ENCODE measurements at regions not wholly inside any gene's neighbourhood (a gene's known extent, or its start where the extent isn't known, plus 50 kb on each side); places are given as distances from the start of the nearest gene placed in this dataset.

DNA sequence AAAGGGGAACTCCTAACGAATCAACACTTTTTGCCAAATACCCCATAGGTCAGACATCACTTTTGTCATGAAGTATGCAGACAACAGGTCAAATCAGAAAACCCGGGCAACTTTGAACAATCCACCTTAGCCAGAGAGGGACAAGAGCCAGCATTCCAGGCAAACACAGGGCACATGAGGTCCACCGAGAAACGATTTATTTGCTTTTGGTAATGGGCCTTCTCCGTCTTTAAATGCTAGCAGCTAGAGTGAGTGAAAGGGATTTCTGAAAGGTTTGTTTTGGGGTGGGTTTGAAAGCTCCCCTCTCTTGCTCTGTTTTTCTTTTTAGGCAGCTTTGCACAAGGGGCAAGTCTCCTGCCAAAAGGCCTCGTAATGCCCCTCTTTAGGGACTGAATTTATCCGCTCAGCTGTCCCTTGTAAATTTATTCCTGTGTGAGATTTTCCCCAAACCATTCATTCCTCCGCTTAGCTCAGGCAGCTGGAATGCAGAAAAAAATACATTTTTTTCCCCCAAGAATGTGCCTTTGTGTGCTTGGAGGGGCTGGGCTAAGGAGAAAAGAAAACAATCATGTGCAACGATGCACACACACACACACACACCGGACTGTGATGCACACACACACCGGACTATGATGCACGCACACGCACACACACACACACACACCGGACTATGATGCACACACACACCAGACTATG, 196.9 kb downstream of the SNX19 start:
- peak; percentile 87 for DNase-seq

DNA sequence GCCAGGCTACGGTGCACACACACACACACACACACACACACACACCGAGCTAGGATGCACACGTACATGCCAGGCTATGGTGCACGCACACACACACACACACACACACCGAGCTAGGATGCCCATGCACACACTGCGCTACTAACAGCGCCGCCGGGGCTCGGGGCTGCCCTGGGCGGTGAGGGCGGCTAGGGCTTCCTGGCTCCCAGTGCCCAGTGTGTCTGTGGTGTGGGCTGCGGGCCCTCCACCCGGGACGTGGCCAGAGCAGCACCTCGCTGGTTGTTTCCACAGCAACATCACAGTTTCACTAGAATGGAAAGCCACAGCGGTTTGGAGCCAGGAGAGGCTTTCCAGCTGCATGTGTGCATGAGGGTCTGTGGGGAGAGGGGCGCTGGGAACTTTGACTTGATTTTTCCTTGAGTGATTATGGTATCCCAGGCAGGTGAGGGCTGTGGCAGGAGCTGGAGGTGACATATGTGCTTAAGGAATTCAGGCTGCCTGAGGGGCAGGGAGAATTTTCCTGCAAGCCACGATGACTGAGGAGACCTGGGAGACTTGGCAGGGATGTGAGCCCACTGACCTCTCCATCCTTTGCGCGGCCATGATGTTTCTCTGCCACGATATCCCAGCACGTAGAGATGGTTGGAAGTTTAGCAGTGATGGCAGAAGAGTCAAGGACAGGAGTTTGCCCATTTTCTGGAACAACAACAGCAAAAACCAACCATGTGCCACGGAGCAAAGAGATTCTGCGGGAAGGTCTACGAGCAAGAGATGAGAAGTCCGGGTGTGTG, 195.9 kb downstream of the SNX19 start:
- no peak for DNase-seq

DNA sequence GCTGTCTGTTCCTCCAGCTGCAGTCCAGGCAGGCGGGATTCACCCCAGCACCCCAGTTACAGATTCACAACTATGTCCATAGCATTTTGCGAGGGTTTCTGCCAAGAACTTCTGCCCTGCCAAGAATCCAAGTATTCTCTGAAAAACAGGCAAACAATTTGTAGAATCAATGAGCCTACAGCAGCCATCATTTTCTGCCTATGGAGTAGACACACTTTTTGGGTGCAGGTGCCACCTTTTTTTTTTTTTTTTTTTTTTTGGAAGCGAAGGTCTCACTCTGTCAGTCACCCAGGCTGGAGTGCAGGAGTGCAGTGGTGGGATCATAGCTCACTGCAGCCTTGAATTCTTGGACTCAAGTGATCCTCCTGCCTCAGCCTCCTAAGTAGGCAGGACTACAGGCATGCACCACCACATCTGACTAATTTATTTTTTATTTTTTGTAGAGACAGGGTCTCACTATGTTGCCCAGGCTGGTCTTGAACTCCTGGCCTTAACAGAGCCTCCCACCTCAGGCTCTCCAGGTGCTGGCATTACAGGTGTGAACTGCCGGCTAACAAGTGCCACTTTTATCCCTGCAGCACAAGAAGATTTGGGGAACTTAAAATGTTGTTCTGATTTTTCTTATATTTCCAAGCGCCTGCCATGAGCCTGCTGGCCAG, 195.1 kb downstream of the SNX19 start:
- no peak for DNase-seq

DNA sequence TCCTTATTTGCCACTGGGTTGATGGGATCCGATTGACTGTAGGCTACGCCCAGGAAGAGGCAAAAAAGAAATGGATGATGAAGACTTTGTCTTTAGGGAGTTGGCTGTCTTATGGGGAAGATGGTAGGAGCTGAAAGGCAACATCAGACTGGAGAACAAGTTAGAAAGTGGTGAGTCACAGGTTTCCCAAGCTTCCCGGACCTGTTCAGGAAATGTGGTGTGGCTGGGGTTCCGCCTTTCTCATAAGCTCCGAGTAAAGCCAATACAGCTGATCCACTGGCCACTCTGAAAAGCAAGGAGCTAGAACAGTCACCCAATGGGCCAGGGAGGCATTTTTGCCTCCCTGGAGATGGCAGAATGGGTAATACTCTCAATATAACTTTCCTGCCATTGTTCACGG, 194.5 kb downstream of the SNX19 start:
- peak; percentile 52 for DNase-seq

DNA sequence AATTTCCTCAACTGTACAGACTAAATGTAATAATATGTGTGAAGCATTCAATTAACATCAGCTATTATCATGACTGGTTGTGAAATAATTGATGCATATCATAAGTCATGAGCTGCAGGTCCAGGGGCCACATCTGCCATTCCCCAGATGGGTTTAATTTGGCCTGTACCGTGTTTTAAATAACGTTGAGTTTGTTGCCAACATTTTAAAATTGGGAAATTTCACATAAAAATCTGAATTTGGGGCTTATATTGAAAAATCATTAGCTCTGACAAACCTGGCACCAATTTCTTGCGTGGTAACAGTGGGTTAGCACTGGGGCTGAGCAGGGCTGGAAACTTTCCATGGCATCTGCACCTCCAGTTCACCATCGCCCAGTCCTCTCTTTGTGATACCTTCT, 193.9 kb downstream of the SNX19 start:
- DNase-seq = no peak

DNA sequence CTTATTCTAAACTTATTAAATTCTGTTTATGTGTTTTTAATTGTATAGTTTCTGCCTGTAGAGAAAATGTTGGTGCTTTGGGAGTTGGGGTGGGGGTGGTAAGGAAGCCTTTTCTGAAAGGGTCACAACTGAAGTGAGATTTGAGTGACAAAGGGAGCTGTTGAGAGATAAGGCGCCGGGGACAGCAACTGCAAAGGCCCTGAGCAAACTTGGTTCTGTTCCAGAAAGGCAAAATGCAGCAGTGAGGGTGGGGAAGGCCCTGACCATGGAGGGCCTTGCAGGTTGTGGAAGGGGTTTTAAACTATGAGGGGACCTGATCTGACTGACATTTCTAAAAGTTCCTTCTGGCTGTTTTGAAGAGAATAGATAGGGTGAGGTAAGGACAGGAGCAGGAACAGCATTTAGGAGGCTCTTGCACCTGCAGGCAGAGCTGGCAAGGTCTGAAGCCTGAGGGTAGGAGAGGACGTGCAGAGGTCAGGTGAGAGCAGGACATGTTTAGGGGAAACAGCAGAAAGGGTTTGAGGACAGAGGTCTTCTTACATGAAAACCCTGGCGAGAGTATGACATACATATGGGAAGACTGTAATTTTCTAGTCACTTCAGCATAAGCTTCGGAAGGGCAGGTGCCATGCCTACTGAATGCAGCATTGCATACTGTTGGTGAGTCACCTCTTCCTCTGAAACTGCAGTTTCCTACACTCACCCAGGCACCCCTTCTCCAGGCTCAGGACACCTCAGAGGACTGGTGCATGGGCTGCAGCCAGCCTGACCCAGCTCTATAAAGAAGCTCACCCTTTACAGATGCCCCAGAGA, 190.7 kb downstream of the SNX19 start:
- DNase-seq = peak; percentile 28

DNA sequence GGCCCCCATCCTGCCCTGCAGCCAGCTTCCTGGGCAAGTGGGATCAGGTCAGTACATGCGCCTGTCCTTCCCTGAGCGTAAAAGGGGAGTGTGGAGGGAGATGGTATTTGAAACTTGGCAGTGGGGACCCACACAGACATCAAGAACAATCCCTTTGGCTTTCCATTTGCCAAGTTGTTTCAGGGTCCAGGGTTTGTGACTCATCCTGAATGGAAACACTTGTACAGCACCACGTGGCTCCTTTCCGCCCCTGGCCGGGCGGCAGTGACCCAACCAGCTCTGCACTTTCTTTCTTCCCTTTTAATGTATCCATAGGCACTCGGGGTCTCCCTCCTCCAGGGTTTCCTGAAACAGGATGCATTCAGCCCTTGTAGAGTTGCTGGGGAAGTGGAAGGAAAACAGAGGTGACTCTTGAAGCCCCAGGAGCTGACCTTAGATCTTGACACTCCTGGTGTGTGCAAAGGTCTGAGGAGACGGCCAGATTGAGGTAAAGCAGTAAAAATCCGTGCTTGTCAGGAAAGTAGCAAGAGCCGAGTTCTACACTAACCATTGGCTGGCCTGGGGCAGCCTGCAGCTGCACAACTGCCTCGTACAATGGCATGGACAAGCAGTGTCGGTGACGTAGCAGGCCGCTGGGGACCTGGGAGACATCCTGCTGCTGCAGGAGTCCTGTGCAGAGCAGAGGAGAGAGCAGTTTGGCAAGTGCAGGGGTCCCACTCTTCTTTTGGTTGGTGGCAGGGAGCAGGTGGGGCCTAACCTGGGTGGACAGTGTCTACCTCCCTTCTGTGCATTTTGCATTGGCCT, 189.8 kb downstream of the SNX19 start:
- DNase-seq = peak; percentile 48

DNA sequence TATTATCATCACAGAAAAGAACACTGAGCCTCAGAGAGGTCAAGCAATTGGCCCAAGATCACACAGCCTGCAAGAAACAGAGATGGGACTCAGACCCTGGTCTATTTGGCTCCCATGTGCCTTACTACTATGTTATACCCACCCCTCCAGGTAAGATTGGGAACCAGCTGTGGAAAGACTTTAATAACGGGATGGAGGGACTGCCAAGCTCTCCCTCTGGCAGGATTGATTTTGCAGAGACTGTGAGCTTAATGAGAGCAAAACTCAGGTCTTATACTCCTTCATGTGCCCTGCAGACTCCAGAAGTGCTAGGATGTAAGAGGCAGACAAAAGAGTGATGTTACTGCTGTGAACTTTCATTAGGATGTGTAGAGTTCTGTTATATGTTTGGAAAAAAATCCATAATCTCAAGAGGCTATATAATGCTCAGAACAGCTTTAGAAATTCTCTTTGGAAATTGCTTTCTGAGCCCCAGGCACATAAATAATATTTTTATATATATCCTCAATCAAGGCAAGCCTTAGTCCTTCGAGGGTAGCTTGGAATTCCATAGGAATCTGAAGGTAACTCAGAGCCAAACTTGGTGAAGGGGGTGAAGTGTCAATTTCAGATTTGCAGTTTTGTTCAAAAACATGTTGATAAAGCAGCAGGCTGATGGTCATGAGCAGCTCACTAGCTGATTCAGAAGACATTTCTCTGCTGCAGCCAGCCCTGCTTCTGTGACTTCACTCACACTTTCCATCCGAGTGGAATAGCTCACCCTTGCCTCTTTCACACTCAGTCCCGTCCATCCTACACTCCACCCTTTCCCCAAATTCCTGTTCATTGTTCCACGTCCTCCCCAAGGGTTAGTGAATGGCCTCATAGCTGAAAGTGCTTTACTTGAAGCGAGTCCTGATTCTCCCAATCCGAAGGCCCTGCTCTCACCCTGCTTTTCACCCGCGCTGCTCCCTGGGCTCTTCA, 188.8 kb downstream of the SNX19 start:
- DNase-seq = no peak

DNA sequence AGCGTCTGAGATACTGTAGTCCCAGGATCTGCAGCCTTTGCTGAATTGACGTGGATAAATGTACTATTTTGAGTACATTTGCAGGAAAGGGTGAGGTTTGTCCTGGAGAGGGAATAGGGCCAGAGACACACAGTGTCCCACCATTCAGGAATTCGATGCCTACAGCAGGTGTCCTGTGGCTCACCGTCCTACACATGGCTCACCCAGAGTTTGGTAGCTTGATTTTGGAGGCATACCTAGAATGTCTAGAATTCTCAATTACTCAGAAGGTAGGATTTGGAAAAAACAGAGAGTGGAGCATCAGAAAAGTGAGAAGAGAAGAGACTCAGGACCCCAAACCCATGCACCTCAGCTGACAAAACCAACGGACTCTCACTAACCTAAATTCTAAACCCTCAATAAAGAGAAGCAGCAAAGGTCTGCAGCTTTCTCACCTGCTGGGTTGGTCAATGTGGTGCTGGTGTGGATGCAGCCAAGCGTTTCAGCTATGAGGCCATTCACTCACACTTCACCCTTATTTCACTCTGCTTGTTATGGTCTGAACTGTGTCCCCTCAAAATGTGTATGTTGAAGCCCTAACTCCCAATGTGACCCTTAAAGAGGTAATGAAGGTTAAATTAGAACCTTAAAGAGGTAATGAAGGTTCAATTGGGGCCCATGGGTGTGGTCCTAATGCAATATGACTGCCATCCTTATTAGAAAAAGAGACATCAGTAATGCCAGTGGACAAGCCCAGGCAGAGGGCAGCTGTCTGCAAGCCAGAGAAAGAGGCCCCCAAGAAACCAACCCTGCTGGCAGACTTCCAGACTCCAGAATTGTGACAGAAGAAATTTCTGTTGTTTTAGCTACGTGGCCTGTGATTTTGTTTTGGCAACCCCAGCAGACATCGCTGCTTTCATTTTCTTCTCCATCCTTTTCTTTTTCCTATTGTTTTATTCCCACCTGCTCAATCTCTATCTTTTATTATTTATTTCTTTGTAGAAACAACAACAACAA, 187.8 kb downstream of the SNX19 start:
- DNase-seq = no peak

DNA sequence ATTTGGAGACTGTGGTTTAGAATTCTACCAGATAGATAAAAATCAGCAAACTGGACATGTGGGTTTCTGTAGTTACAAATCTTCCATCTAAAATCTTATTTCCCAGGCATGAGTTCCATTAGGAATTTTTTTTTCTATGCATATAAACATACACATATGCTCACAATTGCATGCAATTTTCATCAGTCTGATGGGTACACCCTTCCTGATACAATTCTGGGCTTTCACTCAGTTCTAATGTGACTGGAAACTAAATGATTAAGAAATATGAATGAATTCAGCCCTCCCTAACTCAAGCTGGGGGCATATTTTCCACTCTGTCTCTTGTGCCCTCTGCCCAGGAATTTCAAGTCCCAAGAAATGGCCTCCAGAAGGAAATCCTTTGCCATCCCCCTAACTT, 187.1 kb downstream of the SNX19 start:
- DNase-seq = no peak

DNA sequence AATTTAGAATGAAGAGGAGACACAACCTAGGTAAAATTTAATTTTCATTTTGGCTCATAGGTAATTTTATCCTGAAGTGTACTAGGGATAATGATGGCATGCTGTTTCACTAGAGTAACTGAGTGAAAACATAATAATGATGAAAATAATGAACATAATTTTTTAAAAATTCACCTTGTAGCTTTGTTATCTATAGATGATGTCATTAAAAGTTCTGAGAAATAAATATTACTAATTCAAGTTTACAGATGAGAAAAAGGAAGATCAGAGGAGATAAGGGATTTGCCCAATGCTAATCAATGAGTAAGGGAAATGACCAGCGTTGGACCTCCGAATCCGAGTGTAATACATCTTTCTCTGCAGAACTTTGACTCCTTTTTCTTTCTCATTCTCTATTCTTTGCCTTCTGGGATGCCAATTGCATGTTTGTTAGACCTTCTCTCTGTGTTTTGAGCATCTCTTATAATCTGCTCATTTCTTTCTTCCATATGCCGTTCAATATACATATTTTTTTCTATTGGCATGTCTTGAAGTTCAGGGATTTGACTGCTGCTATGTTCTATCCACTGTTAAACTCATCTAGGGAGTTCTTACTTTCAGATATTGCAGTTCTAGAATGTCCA, 186.5 kb downstream of the SNX19 start:
- no peak for DNase-seq

DNA sequence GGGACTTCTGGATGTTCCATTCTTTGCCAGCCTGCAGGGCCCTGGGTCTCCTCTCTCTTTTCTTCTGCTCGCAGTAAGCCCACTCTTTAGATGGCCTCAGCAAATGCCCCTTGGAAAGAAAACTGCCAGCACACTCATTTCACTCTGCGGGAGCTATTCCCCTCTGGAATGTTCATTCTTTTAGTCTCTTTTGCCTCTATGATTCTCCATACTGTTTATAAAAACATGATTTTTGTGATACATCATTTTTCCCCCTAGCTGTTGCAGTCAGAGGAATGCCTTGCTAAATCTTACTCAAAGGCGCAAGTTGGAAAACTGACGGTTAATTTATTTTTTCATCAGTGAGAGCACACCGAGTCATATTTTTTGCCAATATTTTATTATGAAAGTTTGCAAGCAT, 184.9 kb downstream of the SNX19 start:
- no peak for DNase-seq

DNA sequence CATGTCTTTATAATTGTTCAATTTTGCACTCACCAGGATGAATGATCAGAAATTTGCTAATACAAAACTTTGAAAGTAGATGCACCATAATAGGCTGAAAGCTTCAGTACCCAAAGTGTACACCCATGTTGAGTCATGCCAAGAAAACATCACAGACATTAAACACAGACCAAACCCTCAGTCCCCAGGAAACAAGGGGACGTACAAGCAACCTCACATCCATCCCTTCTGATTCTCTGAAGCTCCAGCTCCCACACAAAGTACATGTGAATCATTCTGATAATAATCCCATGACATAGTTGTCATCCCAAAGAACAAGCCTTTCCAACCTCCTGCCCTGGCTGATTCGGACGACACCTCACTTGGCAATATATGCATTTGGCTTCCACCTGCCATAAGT, 183.8 kb downstream of the SNX19 start:
- DNase-seq = no peak

DNA sequence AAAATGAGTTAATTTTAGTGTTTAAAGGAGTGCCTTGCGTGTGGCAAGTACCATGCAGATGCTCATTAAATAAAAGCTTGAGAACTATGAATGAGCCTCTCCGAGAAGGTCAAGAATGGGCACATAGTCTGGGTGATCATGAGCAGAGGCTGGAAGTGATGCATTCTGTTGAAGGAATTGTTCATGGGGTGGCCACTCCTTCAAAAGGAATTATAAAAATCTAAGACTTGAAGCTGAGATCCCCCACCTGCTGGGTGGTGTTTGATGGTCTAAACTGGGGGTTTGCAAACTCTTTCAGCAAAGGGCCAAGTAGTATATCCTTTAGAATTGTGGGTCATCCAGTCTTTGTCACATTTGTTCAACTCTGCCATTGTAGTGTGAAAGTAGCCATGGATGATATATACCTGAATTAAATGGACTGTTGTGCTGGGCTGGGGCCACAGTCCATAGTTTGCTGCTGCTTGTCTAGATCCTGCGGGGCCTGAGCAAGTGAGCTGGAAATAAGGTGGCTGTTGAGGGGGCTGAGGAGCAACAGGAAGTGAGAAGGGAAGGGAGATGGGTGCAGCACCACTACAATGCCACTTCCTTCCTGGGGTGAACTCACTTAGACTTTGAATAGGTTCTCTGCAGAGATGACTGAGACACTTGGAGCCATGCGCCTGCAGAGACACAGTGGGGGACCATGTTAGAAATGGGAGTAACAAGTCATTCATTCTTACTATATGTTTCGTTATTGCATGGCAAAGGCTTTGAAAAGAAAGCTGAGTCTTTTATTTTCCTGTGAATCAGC, 179.0 kb downstream of the SNX19 start:
- DNase-seq = no peak

DNA sequence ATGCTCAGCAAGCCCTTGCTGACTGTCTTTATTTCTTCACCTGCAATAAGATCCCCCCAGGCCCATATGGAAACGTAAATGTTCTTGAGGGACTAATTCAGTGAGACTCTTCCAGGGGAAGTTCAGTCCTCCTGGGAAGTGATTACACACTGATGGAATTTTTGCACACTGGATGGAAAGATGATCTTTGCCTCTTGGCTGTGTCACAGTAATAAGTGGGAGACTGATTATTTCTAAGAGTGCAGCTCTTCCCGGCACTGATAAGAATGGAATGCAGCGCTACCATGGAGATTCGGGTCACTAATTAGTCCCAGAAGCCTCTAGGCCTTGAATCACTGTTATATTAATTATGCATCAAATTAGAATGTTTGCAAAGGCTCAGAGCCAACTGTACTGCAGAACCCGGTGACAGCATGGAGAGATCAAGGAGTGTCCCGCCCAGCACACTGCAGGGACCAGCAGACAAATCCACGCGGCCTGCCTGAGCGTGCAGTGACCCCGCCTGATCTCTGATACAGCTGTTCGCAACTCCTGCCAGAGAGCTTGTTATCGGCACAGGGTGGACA, 178.3 kb downstream of the SNX19 start:
- peak; percentile 98 for DNase-seq

DNA sequence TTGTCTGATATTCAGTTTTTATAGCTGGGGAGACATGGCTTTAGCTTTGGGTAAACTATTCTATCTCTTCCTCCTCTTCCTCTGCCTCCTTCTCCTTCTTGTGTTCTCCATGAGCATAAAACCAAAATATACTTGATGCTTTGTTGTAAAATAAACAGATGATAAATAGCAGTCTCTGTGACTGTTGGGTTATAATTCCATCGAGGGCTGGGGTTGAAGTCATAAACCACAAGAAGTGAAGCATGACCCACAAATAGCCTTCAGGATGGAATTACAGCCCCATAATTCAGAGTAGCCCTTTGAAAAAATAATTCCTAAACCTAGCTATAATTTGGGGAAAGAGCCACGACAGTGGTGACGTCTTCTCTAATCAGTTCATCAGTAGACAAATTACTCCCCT, 177.7 kb downstream of the SNX19 start:
- DNase-seq = peak; percentile 64

DNA sequence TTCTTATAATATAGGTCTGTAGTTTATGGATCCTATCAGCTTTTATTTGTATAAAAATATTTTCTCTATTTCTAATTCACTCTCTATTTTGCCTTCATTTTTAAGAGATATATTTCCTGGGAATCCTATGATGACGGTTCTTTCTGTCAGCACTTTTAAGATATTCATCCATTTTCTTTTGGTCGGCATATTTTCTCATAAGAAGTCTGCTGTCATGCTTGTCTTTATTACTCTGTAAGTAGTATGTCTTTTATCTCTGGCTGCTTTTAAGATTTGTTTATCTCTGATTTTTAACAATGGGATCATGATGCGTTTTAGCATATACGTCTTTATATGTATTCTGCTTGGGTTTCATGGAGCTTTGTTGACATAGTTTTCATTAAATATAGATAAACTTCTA, 175.5 kb downstream of the SNX19 start:
- DNase-seq = no peak

DNA sequence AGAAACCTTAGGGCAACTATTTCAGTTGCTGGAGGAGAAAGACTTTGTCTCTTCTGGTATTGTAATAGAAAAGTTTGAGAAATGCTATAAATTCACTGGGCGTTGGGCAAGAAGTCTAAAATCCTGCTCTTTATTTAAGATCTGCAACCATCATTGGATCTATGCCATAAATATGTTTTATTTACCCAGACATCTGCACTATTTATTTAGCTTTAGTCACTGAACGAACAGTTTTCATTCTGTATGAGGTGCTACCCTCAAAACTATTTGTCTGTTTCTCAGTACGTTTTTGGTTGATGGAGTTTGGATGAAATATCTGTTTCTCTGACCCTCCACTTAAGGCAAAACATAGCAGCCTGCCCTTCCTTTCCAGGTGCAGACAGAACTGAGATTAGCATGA, 171.5 kb downstream of the SNX19 start:
- no peak for DNase-seq

Data from fibroblast of skin of right quadriceps (primary cell).